ENCODE measurements at regions not wholly inside any gene's neighbourhood (a gene's known extent, or its start where the extent isn't known, plus 50 kb on each side); places are given as distances from the start of the nearest gene placed in this dataset.
"Not testable (repeated sequence)": the region's sequence is repeated elsewhere in the genome, so short reads cannot be mapped to it uniquely, and the experiment has no call there.

GRCh38 chr6:81534934-81535465 lies 217.5 kb downstream of the TENT5A start:
- no peaks in the 10 kb centered on the region for H3K9me3 ChIP-seq
- no peaks in the 10 kb centered on the region for H3K27me3 ChIP-seq
- WGBS, 2 donors (ENCODE audit: low coverage in 1 of 2) = 76 to 86% methylated on average over 2 of the region's 2 CpGs
- in situ Hi-C loops (cut with MboI; ENCODE audit: low pct_ligation_motif_present in 1 of 4, low pct_unique_long_range_greater_than_20kb in 1 of 4, low sequenced_read_pairs in 3 of 4) (no loop called here), intact Hi-C loops (cut with DNase I; ENCODE audit: low total_unique reads) (no loop called here)
- H3K4me1 ChIP-seq = peaks cover 0 to 4% (median 0%) of the 10 kb centered on the region in 4 donors
- DNase-seq = no peak
- TF ChIP-seq POLR2AphosphoS5 (IDR thresholded peaks at IDR 0.05) (no peak), EP300 (IDR thresholded peaks at IDR 0.05; ENCODE audit: low read depth) (no peak), POLR2A (IDR thresholded peaks at IDR 0.05) (no peak)
- TF ChIP-seq, protein P1, sequence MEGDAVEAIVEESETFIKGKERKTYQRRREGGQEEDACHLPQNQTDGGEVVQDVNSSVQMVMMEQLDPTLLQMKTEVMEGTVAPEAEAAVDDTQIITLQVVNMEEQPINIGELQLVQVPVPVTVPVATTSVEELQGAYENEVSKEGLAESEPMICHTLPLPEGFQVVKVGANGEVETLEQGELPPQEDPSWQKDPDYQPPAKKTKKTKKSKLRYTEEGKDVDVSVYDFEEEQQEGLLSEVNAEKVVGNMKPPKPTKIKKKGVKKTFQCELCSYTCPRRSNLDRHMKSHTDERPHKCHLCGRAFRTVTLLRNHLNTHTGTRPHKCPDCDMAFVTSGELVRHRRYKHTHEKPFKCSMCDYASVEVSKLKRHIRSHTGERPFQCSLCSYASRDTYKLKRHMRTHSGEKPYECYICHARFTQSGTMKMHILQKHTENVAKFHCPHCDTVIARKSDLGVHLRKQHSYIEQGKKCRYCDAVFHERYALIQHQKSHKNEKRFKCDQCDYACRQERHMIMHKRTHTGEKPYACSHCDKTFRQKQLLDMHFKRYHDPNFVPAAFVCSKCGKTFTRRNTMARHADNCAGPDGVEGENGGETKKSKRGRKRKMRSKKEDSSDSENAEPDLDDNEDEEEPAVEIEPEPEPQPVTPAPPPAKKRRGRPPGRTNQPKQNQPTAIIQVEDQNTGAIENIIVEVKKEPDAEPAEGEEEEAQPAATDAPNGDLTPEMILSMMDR (IDR thresholded peaks at IDR 0.05) = no peak
- no peak overlapping the region for H3K27ac ChIP-seq
- no peak overlapping the region for H3K4me3 ChIP-seq
- H3K36me3 ChIP-seq = no peaks in the 10 kb centered on the region

DNA sequence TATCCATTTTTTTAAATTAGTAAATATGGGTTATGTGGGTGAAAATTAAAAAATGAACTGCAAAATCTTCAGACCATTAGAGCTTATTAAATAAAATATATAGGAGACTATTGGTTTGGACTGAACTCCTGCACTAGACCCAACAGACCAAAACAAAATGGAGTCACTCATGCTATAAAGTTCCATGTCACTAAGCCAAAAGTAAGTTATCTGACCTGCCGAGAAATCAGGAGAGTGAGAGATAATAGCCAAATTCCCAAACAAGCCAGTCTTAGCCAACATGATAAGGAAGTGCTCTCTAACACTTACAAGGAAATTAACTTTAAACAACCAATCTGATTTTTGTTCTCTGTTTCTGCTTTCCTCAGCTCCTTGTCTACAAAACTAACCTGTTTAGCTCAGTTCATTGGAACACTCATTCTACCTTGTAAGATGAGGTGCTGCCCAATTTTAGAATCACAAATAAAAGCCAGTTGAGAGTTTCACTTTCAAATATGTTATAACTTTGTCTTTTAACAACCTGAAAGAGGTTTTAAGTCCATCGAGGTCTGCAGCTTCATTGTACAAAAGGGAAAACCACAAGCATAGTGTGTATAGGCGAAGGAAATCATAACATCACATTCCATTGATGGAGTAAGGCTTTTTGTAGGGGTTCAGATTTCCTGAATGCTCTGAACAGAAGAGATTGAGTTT lies 220.5 kb downstream of the TENT5A start:
- in situ Hi-C loops (cut with MboI; ENCODE audit: low pct_ligation_motif_present in 1 of 4, low pct_unique_long_range_greater_than_20kb in 1 of 4, low sequenced_read_pairs in 3 of 4) (no loop called here), intact Hi-C loops (cut with DNase I; ENCODE audit: low total_unique reads) (no loop called here)
- WGBS, 2 donors (ENCODE audit: low coverage in 1 of 2) = 42 to 49% methylated on average over 3 of the region's 3 CpGs
- Histone ChIP-seq H3K27me3 (no peaks in the 10 kb centered on the region), H3K9me3 (no peaks in the 10 kb centered on the region), H3K4me3 (no peak overlapping the region), H3K27ac (no peak overlapping the region), H3K4me1 (peaks cover 0 to 4% (median 0%) of the 10 kb centered on the region in 4 donors), H3K36me3 (no peaks in the 10 kb centered on the region)
- TF ChIP-seq, protein P1 (IDR thresholded peaks at IDR 0.05) = no peak
- TF ChIP-seq POLR2A (IDR thresholded peaks at IDR 0.05) = no peak
- DNase-seq = no peak

DNA sequence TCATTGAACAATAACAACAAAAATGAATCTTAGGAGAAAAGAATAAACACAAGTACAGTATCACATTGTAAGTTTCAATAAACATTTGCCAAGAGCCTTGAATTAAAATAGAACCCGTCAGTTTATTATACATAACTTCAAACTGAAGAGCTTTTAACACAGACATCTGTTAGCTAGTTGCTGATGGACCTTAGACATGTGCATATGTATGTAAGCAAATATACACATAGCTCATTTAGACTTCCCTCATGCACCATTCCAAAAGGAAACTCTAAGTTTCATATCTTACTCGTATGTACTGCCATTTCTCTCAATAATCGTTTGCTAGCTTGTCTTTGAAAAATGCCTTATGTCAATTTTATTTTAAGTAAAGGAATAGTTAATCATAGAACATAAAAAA lies 235.0 kb downstream of the TENT5A start:
- in situ Hi-C loops (cut with MboI; ENCODE audit: low pct_ligation_motif_present in 1 of 4, low pct_unique_long_range_greater_than_20kb in 1 of 4, low sequenced_read_pairs in 3 of 4) = no loop called here
- Histone ChIP-seq H3K27me3 (no peaks in the 10 kb centered on the region), H3K36me3 (no peaks in the 10 kb centered on the region), H3K4me1 (no peaks in the 10 kb centered on the region), H3K4me3 (no peak overlapping the region), H3K9me3 (no peaks in the 10 kb centered on the region), H3K27ac (no peak overlapping the region)
- 59 to 75% methylated on average over 3 of the region's 3 CpGs for WGBS, 2 donors (ENCODE audit: low coverage in 1 of 2)
- DNase-seq = no peak
- TF ChIP-seq, protein P1 (IDR thresholded peaks at IDR 0.05) = no peak
- TF ChIP-seq POLR2A (IDR thresholded peaks at IDR 0.05) (no peak), POLR2AphosphoS5 (IDR thresholded peaks at IDR 0.05) (no peak), EP300 (IDR thresholded peaks at IDR 0.05; ENCODE audit: low read depth) (no peak)
- intact Hi-C loops (cut with DNase I; ENCODE audit: low total_unique reads) = no loop called here

DNA sequence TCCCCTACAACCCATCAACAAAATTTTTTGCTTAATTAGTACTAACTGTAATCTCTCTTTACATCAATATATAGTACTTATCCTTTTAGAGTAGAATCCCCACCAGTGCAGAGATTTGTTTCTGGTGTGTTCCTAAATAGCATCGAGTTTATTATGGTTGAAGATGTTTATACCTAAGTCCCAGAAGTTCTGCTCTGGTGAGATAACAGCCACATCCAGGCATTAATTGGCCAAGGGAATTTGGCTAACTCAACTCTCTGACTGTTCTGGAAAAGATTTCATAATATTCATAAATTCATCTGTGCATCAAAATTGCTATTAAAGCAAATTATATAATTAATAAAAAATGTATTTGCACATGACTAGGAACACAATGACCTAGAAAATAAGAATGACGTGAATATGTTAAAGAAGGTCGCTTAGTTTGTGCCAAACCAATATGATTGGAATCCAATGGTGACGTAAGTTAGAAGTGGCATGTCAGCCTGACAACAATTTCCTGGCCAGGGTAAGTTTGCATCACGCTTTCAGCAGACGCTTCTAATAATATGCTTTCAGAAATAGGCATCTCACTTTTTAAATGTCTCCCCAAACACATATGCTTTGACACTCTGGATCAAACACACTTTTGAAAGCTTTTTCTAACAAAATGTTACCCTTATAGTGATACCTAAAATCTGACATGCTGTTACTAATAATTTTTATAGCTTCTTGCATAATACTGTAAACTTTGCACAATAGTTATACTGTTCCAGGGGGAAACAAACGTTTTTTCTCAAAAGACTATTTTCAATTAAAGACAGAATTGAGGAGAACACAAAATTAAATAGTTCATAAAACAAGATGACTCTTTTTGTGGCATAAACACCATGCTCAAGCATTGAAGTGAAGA lies 236.7 kb downstream of the TENT5A start:
- in situ Hi-C loops (cut with MboI; ENCODE audit: low pct_ligation_motif_present in 1 of 4, low pct_unique_long_range_greater_than_20kb in 1 of 4, low sequenced_read_pairs in 3 of 4) (no loop called here), intact Hi-C loops (cut with DNase I; ENCODE audit: low total_unique reads) (no loop called here)
- WGBS, 2 donors (ENCODE audit: low coverage in 1 of 2) = 64 to 69% methylated on average over 7 of the region's 7 CpGs
- Histone ChIP-seq H3K9me3 (no peaks in the 10 kb centered on the region), H3K4me3 (no peak overlapping the region), H3K27me3 (no peaks in the 10 kb centered on the region), H3K36me3 (no peaks in the 10 kb centered on the region), H3K4me1 (peaks cover 0 to 15% (median 4%) of the 10 kb centered on the region in 4 donors), H3K27ac (no peak overlapping the region)
- no peak for DNase-seq
- no peak for TF ChIP-seq POLR2A (IDR thresholded peaks at IDR 0.05)
- TF ChIP-seq, protein P1 (IDR thresholded peaks at IDR 0.05) = no peak
- TF ChIP-seq POLR2AphosphoS5 (IDR thresholded peaks at IDR 0.05) = no peak
- no peak for TF ChIP-seq EP300 (IDR thresholded peaks at IDR 0.05; ENCODE audit: low read depth)

GRCh38 chr6:81514195-81514594 lies 238.3 kb downstream of the TENT5A start:
- H3K9me3 ChIP-seq; H3K27ac ChIP-seq; H3K36me3 ChIP-seq; intact Hi-C loops (cut with DNase I; ENCODE audit: low total_unique reads); in situ Hi-C loops (cut with MboI; ENCODE audit: low pct_ligation_motif_present in 1 of 4, low pct_unique_long_range_greater_than_20kb in 1 of 4, low sequenced_read_pairs in 3 of 4); DNase-seq; H3K4me3 ChIP-seq; H3K27me3 ChIP-seq: not testable (repeated sequence)
- 76 to 83% methylated on average over 4 of the region's 4 CpGs for WGBS, 2 donors (ENCODE audit: low coverage in 1 of 2)
- peaks cover 0 to 19% (median 6%) of the 10 kb centered on the region in 4 donors for H3K4me1 ChIP-seq

All from transverse colon (tissue), 4 donors.